ENCODE measurements at regions not wholly inside any gene's neighbourhood (a gene's known extent, or its start where the extent isn't known, plus 50 kb on each side); places are given as distances from the start of the nearest gene placed in this dataset.

GRCh38 chr4:28106155-28106554 is 1245.5 kb downstream of the STIM2 start:
- TF ChIP-seq, protein P1, sequence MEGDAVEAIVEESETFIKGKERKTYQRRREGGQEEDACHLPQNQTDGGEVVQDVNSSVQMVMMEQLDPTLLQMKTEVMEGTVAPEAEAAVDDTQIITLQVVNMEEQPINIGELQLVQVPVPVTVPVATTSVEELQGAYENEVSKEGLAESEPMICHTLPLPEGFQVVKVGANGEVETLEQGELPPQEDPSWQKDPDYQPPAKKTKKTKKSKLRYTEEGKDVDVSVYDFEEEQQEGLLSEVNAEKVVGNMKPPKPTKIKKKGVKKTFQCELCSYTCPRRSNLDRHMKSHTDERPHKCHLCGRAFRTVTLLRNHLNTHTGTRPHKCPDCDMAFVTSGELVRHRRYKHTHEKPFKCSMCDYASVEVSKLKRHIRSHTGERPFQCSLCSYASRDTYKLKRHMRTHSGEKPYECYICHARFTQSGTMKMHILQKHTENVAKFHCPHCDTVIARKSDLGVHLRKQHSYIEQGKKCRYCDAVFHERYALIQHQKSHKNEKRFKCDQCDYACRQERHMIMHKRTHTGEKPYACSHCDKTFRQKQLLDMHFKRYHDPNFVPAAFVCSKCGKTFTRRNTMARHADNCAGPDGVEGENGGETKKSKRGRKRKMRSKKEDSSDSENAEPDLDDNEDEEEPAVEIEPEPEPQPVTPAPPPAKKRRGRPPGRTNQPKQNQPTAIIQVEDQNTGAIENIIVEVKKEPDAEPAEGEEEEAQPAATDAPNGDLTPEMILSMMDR (IDR thresholded peaks at IDR 0.05): no peak

DNA sequence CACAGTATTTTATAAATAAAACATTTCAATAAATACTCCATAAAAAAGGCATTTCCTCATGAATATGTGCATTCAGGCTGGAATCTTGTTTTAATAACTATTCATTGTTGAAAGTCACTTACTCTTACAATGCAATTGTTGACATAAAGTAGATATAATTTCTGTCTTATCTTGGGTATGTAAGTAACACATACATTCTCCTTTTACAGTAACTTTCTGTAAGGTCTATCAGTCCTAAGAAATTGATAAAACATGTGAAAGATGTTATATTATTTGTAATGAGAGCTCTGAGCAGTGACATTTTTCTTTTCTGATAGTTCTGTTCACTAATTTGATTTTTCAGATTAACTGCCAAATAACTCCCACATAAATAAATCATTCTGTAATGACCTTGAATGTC is 1249.2 kb downstream of the STIM2 start:
- TF ChIP-seq, protein P1 (IDR thresholded peaks at IDR 0.05): no peak

GRCh38 chr4:28117084-28117682 is 1256.5 kb downstream of the STIM2 start:
- TF ChIP-seq, protein P1 (IDR thresholded peaks at IDR 0.05): no peak

- TF ChIP-seq, protein P1 (IDR thresholded peaks at IDR 0.05): no peak
Measured at GRCh38 chr4:28146191-28146590, 1285.5 kb downstream of the STIM2 start.

DNA sequence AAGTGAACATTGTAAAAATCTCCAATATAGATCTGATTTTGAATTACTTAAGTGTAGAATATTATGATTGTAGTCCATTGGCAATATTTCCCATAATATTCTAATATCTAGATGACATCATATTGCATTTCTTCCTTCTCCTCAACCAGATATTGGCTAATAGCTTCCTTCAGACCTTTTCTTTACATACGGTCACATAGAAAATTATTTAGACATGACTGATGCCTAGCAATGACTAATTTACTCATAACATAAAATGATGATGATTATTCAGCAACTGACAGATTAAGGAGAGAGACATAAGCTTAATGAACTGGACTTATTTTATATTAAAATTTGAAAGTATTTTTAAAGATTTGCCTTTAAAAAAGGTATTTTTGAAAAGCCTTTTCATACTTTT is 1287.6 kb downstream of the STIM2 start:
- TF ChIP-seq, protein P1 (IDR thresholded peaks at IDR 0.05): no peak

DNA sequence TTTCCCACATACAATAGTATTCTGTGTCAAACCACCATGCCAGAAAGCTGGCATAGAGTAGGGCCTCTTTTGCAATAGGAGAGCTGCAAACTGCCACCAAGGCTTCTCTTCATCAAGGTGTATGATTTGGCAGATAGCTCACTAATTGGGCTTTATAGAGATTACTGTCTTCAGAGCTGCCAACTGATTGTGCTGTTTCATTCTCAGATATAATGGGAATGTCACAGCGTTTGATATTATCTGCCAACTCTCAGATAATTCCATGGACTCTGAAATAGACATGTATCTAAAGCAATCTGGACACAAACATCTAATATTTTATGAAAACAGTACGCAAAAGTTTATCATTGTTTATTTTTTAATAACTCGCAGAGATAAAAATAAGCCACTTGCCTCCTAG is 1289.1 kb downstream of the STIM2 start:
- TF ChIP-seq, protein P1 (IDR thresholded peaks at IDR 0.05): no peak

DNA sequence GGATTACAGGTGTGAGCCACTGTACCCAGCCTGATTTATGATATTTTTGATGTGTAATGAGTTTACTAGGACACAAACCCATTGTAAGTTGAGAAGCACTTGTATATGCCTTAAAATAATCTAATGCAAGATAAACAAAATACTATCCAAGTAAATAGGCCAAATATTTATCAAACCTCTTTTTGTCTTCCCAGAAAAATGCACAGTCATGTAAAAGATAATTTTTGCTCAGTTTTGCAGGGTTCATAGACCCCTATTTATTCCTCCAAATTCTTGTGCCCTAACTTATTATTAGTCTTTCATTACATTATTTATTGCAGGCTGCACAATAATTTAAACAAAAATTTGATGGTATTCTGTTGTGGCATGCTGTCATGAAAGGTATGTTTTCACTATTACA is 1290.7 kb downstream of the STIM2 start:
- TF ChIP-seq, protein P1 (IDR thresholded peaks at IDR 0.05): no peak

GRCh38 chr4:28167411-28167810 is 1306.8 kb downstream of the STIM2 start:
- TF ChIP-seq, protein P1 (IDR thresholded peaks at IDR 0.05): no peak
